ENCODE measurements at regions not wholly inside any gene's neighbourhood (a gene's known extent, or its start where the extent isn't known, plus 50 kb on each side); places are given as distances from the start of the nearest gene placed in this dataset.

DNA sequence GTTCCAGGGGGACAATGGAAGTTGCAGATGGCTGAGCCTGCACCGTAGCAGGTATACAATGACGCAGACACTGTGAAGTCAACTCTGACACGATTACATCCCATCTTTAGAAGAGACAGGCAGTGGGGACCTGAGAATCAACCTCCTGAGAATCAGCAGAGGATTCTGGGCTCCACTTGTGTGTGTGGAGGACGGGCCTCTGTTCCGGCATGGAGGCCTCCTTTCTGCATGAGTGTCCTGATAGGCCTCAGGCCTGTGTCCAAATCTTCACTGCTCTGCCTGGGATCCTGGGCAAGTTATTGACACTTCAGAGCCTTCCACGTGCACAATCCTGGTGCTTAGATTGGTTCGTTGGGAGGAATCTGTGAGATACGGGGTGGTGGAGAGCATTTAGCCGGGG is 151.2 kb upstream of the COL5A1 start:
- Histone ChIP-seq H3K4me3 (no peak overlapping the region), H3K36me3 (no peaks in the 10 kb centered on the region), H3K79me2 (ENCODE audit: low read depth) (no peaks in the 10 kb centered on the region), H3K27me3 (no peaks in the 10 kb centered on the region), H3K9me3 (ENCODE audit: low read depth) (no peaks in the 10 kb centered on the region), H3K4me1 (peaks cover 6% of the 10 kb centered on the region), H3K4me2 (no peak overlapping the region), H3K27ac (no peak overlapping the region), H4K20me1 (ENCODE audit: low read depth) (no peaks in the 10 kb centered on the region), H3F3A (ENCODE audit: low read depth) (no peaks in the 10 kb centered on the region), H3K9ac (no peak overlapping the region), H2AFZ (replicated peaks) (no peak overlapping the region)
- H3K9me3 Mint-ChIP-seq = no peaks in the 10 kb centered on the region
- H3K27me3 Mint-ChIP-seq (ENCODE audit: insufficient read depth, low read depth) = peaks cover 5% of the 10 kb centered on the region
- no peak overlapping the region for H3K27ac Mint-ChIP-seq
- no peak overlapping the region for H3K4me3 Mint-ChIP-seq
- H3K4me1 Mint-ChIP-seq = peaks cover 24% of the 10 kb centered on the region
- no peak for DNase-seq (ENCODE audit: low spot score)
- no peak for TF ChIP-seq EZH2phosphoT487 (IDR thresholded peaks at IDR 0.05)
- TF ChIP-seq EZH2 (IDR thresholded peaks at IDR 0.05) = no peak
- TF ChIP-seq, protein P1, sequence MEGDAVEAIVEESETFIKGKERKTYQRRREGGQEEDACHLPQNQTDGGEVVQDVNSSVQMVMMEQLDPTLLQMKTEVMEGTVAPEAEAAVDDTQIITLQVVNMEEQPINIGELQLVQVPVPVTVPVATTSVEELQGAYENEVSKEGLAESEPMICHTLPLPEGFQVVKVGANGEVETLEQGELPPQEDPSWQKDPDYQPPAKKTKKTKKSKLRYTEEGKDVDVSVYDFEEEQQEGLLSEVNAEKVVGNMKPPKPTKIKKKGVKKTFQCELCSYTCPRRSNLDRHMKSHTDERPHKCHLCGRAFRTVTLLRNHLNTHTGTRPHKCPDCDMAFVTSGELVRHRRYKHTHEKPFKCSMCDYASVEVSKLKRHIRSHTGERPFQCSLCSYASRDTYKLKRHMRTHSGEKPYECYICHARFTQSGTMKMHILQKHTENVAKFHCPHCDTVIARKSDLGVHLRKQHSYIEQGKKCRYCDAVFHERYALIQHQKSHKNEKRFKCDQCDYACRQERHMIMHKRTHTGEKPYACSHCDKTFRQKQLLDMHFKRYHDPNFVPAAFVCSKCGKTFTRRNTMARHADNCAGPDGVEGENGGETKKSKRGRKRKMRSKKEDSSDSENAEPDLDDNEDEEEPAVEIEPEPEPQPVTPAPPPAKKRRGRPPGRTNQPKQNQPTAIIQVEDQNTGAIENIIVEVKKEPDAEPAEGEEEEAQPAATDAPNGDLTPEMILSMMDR (IDR thresholded peaks at IDR 0.05) = no peak
- H3K36me3 Mint-ChIP-seq = no peaks in the 10 kb centered on the region

DNA sequence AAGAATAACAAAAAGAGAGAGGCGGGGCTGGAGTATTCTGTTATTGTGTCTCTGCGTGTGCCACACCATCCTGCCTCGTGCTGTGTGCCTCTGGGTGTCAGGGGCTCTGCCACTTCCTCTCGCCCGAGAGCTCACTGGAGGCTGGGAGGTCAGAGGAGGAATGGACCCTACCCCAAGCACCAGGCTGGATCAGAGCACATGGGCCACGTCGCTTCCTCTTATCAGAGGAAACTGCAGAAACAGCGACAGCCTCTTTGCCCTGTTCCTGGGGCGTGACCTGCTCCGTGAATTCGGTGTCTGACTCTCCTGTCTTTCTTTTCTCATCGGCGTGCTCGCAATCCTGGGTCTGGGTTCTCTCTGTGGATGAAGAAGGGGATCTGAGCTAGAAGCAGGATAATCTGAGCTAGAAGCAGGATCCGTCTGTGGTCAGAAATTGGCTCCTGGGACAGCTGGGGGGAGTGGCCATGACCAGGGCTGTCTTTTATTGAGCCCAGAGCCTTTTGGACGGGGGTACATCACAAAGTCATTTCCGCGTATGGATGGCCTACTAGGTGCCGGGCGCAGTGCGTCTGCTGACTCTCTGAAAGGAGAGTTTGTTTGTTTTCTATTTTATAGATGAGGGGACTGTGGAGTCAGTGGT is 150.3 kb upstream of the COL5A1 start:
- Histone ChIP-seq H3K27ac (no peak overlapping the region), H3K4me1 (peaks cover 6% of the 10 kb centered on the region), H3K27me3 (no peaks in the 10 kb centered on the region), H3F3A (ENCODE audit: low read depth) (no peaks in the 10 kb centered on the region), H3K79me2 (ENCODE audit: low read depth) (no peaks in the 10 kb centered on the region), H3K4me3 (no peak overlapping the region), H3K4me2 (no peak overlapping the region), H3K9me3 (ENCODE audit: low read depth) (no peaks in the 10 kb centered on the region), H2AFZ (replicated peaks) (no peak overlapping the region), H3K9ac (no peak overlapping the region), H4K20me1 (ENCODE audit: low read depth) (no peaks in the 10 kb centered on the region), H3K36me3 (no peaks in the 10 kb centered on the region)
- DNase-seq (ENCODE audit: low spot score) = no peak
- H3K9me3 Mint-ChIP-seq = no peaks in the 10 kb centered on the region
- H3K4me1 Mint-ChIP-seq = peaks cover 24% of the 10 kb centered on the region
- no peak overlapping the region for H3K4me3 Mint-ChIP-seq
- TF ChIP-seq EZH2 (IDR thresholded peaks at IDR 0.05) (no peak), EZH2phosphoT487 (IDR thresholded peaks at IDR 0.05) (no peak)
- TF ChIP-seq, protein P1 (IDR thresholded peaks at IDR 0.05) = no peak
- H3K27me3 Mint-ChIP-seq (ENCODE audit: insufficient read depth, low read depth) = peaks cover 5% of the 10 kb centered on the region
- peak overlapping the region; percentile 16 for H3K27ac Mint-ChIP-seq
- no peaks in the 10 kb centered on the region for H3K36me3 Mint-ChIP-seq

DNA sequence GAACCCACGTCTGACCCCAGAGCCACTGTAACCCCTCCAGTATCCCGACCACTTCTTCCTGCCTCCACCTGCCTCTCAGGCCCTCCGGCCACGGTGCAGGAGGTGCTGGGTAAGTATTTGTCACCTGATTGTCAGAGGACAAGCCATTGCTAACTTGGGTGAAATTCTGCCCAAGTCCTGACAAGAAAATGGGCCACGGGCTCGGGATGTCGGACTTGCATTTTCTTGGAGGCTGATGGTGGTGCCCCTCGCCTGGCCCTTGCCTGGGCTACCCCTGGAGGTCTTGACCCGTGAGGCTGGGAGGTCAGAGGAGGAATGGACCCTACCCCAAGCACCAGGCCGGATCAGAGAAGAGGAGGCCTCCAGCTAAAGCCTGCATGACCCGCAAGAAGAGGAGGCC is 149.7 kb upstream of the COL5A1 start:
- H3K36me3 ChIP-seq = no peaks in the 10 kb centered on the region
- peaks cover 6% of the 10 kb centered on the region for H3K4me1 ChIP-seq
- H3K4me2 ChIP-seq = no peak overlapping the region
- Mint-ChIP-seq H3K4me1 (peaks cover 25% of the 10 kb centered on the region), H3K9me3 (no peaks in the 10 kb centered on the region), H3K27me3 (ENCODE audit: insufficient read depth, low read depth) (peaks cover 7% of the 10 kb centered on the region), H3K36me3 (no peaks in the 10 kb centered on the region), H3K27ac (peak overlapping the region; percentile 94), H3K4me3 (no peak overlapping the region)
- H3K27me3 ChIP-seq = no peaks in the 10 kb centered on the region
- no peak for DNase-seq (ENCODE audit: low spot score)
- peak overlapping the region; percentile 7 for H3K9ac ChIP-seq
- no peaks in the 10 kb centered on the region for H3K79me2 ChIP-seq (ENCODE audit: low read depth)
- no peaks in the 10 kb centered on the region for H3F3A ChIP-seq (ENCODE audit: low read depth)
- H4K20me1 ChIP-seq (ENCODE audit: low read depth) = no peaks in the 10 kb centered on the region
- H3K4me3 ChIP-seq = no peak overlapping the region
- no peak overlapping the region for H2AFZ ChIP-seq (replicated peaks)
- H3K9me3 ChIP-seq (ENCODE audit: low read depth) = no peaks in the 10 kb centered on the region
- H3K27ac ChIP-seq = no peak overlapping the region
- TF ChIP-seq EZH2phosphoT487 (IDR thresholded peaks at IDR 0.05) (no peak), EZH2 (IDR thresholded peaks at IDR 0.05) (no peak)

DNA sequence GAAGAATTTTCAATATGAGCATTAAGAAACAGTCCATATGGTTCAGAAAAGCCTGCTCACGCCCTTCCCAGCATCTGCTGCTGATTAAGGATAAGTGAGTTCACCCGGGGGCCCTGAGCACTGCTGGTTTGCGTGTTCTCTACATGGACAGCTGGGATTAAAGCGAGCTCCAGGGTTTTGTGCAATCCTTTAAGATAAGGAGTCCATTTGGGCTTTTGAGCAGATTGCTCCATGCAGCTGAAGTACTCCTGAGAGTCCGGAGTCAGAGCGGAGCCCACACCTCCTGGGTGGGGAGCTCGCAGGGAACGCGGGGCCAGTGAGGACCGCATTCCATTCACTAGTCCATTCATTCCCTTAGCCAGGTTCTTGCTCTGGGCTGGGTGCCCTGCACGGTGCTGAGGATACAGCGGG is 149.3 kb upstream of the COL5A1 start:
- peak overlapping the region; percentile 94 for H3K27ac Mint-ChIP-seq
- no peaks in the 10 kb centered on the region for H3K36me3 Mint-ChIP-seq
- Histone ChIP-seq H3K9ac (peak overlapping the region; percentile 7), H3K4me3 (no peak overlapping the region), H3K27ac (no peak overlapping the region), H3K36me3 (no peaks in the 10 kb centered on the region), H3F3A (ENCODE audit: low read depth) (no peaks in the 10 kb centered on the region), H3K27me3 (no peaks in the 10 kb centered on the region), H3K4me1 (peaks cover 6% of the 10 kb centered on the region), H4K20me1 (ENCODE audit: low read depth) (no peaks in the 10 kb centered on the region), H3K9me3 (ENCODE audit: low read depth) (no peaks in the 10 kb centered on the region), H3K79me2 (ENCODE audit: low read depth) (no peaks in the 10 kb centered on the region), H3K4me2 (no peak overlapping the region), H2AFZ (replicated peaks) (no peak overlapping the region)
- TF ChIP-seq EZH2 (IDR thresholded peaks at IDR 0.05) (no peak), EZH2phosphoT487 (IDR thresholded peaks at IDR 0.05) (no peak)
- TF ChIP-seq, protein P1 (IDR thresholded peaks at IDR 0.05) = no peak
- H3K9me3 Mint-ChIP-seq = no peaks in the 10 kb centered on the region
- H3K4me1 Mint-ChIP-seq = peaks cover 29% of the 10 kb centered on the region
- H3K27me3 Mint-ChIP-seq (ENCODE audit: insufficient read depth, low read depth) = peaks cover 7% of the 10 kb centered on the region
- H3K4me3 Mint-ChIP-seq = peak overlapping the region; percentile 25
- no peak for DNase-seq (ENCODE audit: low spot score)
